Heart left ventricle (tissue), 16 donors: ENCODE measurements at regions not wholly inside any gene's neighbourhood (a gene's known extent, or its start where the extent isn't known, plus 50 kb on each side); places are given as distances from the start of the nearest gene placed in this dataset.
A peak's percentile ranks its signal among the peaks of the same experiment; 100 is the strongest.

Source experiments
- ATAC-seq, 4 donors: fragments of 200-7000 bp; cut with Tn5 transposase; one replicate each; pipeline ENCODE4 v1.9.1; 2020 to 2022; ENCODE audit warnings: moderate library complexity in 4 of 4, mild to moderate bottlenecking in 3 of 4, moderate number of reproducible peaks in 1 of 4
- DNase-seq, 5 donors: peaks; one replicate each; pipeline ENCODE4 v3.0.0-alpha.2; 2020
- H3K27ac ChIP-seq, 12 donors: fragments of 200-600 bp; sonication (generic) in 4 of 12; one replicate each; pipeline versions ENCODE4 v1.5.0 to v1.8.0; 2016 to 2022; ENCODE audit warnings: mild to moderate bottlenecking in 2 of 12
- H3K27me3 ChIP-seq, 9 donors: fragments of 200-600 bp; sonication (generic) in 2 of 9; one replicate each; pipeline versions ENCODE4 v1.5.1 to v1.8.0; 2016 to 2022; ENCODE audit warnings: mild to moderate bottlenecking in 3 of 9
- H3K36me3 ChIP-seq, 9 donors: fragments of 200-600 bp; sonication (generic) in 2 of 9; one replicate each; pipeline versions ENCODE4 v1.5.0 to v1.8.0; 2018 to 2022; ENCODE audit warnings: mild to moderate bottlenecking in 2 of 9
- H3K4me1 ChIP-seq, 12 donors: fragments of 200-600 bp; sonication (generic) in 4 of 12; one replicate each; pipeline versions ENCODE4 v1.5.0 to v1.8.0; 2016 to 2022; ENCODE audit warnings: mild to moderate bottlenecking in 3 of 12
- H3K4me3 ChIP-seq, 12 donors: fragments of 200-600 bp; sonication (generic) in 4 of 12; one replicate each; pipeline versions ENCODE4 v1.5.0 to v1.8.0; 2017 to 2022; ENCODE audit warnings: mild to moderate bottlenecking in 9 of 12, moderate library complexity in 4 of 12
- H3K9me3 ChIP-seq, 12 donors: fragments of 200-600 bp; sonication (generic) in 4 of 12; one replicate each; pipeline versions ENCODE4 v1.5.0 to v1.8.0; 2016 to 2022; ENCODE audit warnings: mild to moderate bottlenecking in 1 of 12
- CTCF ChIP-seq, 12 donors: fragments of 200-600 bp; sonication (generic) in 4 of 12; IDR thresholded peaks; one replicate each; pipeline versions ENCODE4 v1.5.0 to v1.8.0; 2018 to 2022; ENCODE audit warnings: antibody characterized with exemption in 12 of 12, mild to moderate bottlenecking in 5 of 12
- POLR2A ChIP-seq, 2 donors: fragments of 450-650 bp; IDR thresholded peaks; one replicate each; pipeline ENCODE4 v1.6.1; 2017; ENCODE audit warnings: antibody characterized with exemption in 2 of 2, mild to moderate bottlenecking in 2 of 2, moderate library complexity in 2 of 2
- WGBS, 4 donors: extraction: QIAGEN DNeasy Blood & Tissue Kit in 2 of 4; methylation state at CpG; one replicate each; pipeline versions ENCODE4 v1.1.5 to v1.1.7; 2013 to 2018; 5-methylcytosine and 5-hydroxymethylcytosine counted together
- intact Hi-C, 10 donors: fragments of 100-400 bp; cut with DNase I; formaldehyde crosslinking; loops; one replicate each; pipeline versions ENCODE4 v1.11.1 to v1.14.2; 2022
- donor health status: ischemic (EF 13 %, LVEDD 7.1; RV severe dilation, severe dysfunction).
- donor health status: healthy with polysubstance abuse.
- donor health status: DM: no; HTN: yes; CAD: no.
- donor health status: DM: no; HTN: no; CAD: no.
- donor health status: ischemic (EF 25% LVEDD 6.9; RV normal size, moderate dysfunction).
- donor health status: ischemic (EF 25% LVEDD 5.7; RV mildly dilated, moderate dysfunction).
- donor health status: healthy.
- donor health status: DM: yes; HTN: yes; CAD: no.
- donor health status: ischemic (EF 35%, LVEDD 5.7; RV mildly dilated, moderate dysfunction).
- donor health status: nonischemic (EF 11% LVEDD 7.7; RV severe dilation, severe dysfunction).
- donor health status: DM: yes; HTN: yes; CAD: no.
- donor health status: PGD.
- donor health status: ischemic (EF 29% LVEDD 5.4; RV normal size, mild dysfunction).
- donor health status: nonischemic (EF 23%, LVEDD 6.1; RV moderate dilation, normal function).

GRCh38 chr6:41404182-41404845 is 68.9 kb downstream of the NCR2 start:
- H3K4me3 ChIP-seq: no peak overlapping the region
- H3K4me1 ChIP-seq: peaks cover 0 to 7% (median 0%) of the 10 kb centered on the region in 12 donors
- H3K36me3 ChIP-seq: no peaks in the 10 kb centered on the region
- no peak for ATAC-seq
- TF ChIP-seq CTCF (IDR thresholded peaks at IDR 0.05) (no peak), POLR2A (IDR thresholded peaks at IDR 0.05) (no peak)
- no peak overlapping the region for H3K27ac ChIP-seq
- intact Hi-C loops: no loop called here
- WGBS, 4 donors: 59 to 71% (median 63%) methylated on average over 5 of the region's 5 CpGs
- H3K9me3 ChIP-seq: peaks cover 0 to 10% (median 0%) of the 10 kb centered on the region in 12 donors
- peak in 1 of 5 donors; percentile 36 for DNase-seq
- H3K27me3 ChIP-seq: peaks cover 0 to 46% (median 3%) of the 10 kb centered on the region in 9 donors

- Histone ChIP-seq H3K9me3 (peaks cover 0 to 8% (median 0%) of the 10 kb centered on the region in 12 donors), H3K27me3 (peaks cover 0 to 47% (median 3%) of the 10 kb centered on the region in 9 donors), H3K36me3 (no peaks in the 10 kb centered on the region), H3K4me3 (no peak overlapping the region), H3K4me1 (peaks cover 0 to 7% (median 0%) of the 10 kb centered on the region in 12 donors), H3K27ac (no peak overlapping the region)
- intact Hi-C loops: no loop called here
- WGBS, 4 donors: 52 to 59% (median 56%) methylated on average over 15 of the region's 15 CpGs
- DNase-seq (no peak), ATAC-seq (no peak)
- TF ChIP-seq POLR2A (IDR thresholded peaks at IDR 0.05) (no peak), CTCF (IDR thresholded peaks at IDR 0.05) (no peak)
These were observed 70.7 kb downstream of the NCR2 start for GRCh38 chr6:41405941-41406727.

- TF ChIP-seq CTCF (IDR thresholded peaks at IDR 0.05) (no peak), POLR2A (IDR thresholded peaks at IDR 0.05) (no peak)
- intact Hi-C loops: no loop called here
- peaks cover 0 to 49% (median 3%) of the 10 kb centered on the region in 9 donors for H3K27me3 ChIP-seq
- WGBS, 4 donors: 41 to 48% (median 43%) methylated on average over 32 to 63 of the region's 63 CpGs
- peak; percentile 65 to 89 (median 78) for ATAC-seq
- no peaks in the 10 kb centered on the region for H3K36me3 ChIP-seq
- peaks cover 0 to 7% (median 0%) of the 10 kb centered on the region in 12 donors for H3K4me1 ChIP-seq
- H3K27ac ChIP-seq: no peak overlapping the region
- no peak overlapping the region for H3K4me3 ChIP-seq
- peak; percentile 40 to 71 (median 65) for DNase-seq
- peaks cover 0 to 5% (median 0%) of the 10 kb centered on the region in 12 donors for H3K9me3 ChIP-seq
These were observed 71.5 kb downstream of the NCR2 start for GRCh38 chr6:41406728-41407489.
